Esophagus squamous epithelium (tissue), 5 donors: ENCODE measurements at regions not wholly inside any gene's neighbourhood (a gene's known extent, or its start where the extent isn't known, plus 50 kb on each side); places are given as distances from the start of the nearest gene placed in this dataset.

ENCODE experiments used
- DNase-seq: peaks from one replicate; lab custom pipeline; 2025; lab: John Stamatoyannopoulos, UW
- H3K27ac ChIP-seq, 4 donors: fragments of 200-600 bp; sonication (generic); one replicate each; pipeline ENCODE4 v1.5.1; 2016 to 2019; ENCODE audit warnings: mild to moderate bottlenecking in 1 of 4
- H3K27me3 ChIP-seq, 4 donors: fragments of 200-600 bp; sonication (generic); 1 replicate in 3 of 4; 2 replicates in 1 of 4; pipeline versions ENCODE4 v1.5.1 to v1.6.0; 2017 to 2021; ENCODE audit warnings: antibody characterized with exemption in 1 of 4
- H3K36me3 ChIP-seq, 3 donors: fragments of 200-600 bp; sonication (generic); one replicate each; pipeline ENCODE4 v1.5.1; 2016 to 2019
- H3K4me1 ChIP-seq, 3 donors: fragments of 200-600 bp; sonication (generic); one replicate each; pipeline ENCODE4 v1.5.1; 2017 to 2019
- H3K4me3 ChIP-seq, 4 donors: fragments of 200-600 bp; sonication (generic); 1 replicate in 3 of 4; 2 replicates in 1 of 4; pipeline ENCODE4 v1.5.1; 2016 to 2019; ENCODE audit warnings: mild to moderate bottlenecking in 2 of 4, moderate library complexity in 1 of 4
- H3K9me3 ChIP-seq, 3 donors: fragments of 200-600 bp; sonication (generic); one replicate each; pipeline ENCODE4 v1.5.1; 2016 to 2019
- CTCF ChIP-seq, 6 experiments: fragments of 450-650 bp in 4 of 6; fragments of 200-600 bp in 2 of 6; sonication (generic) in 2 of 6; IDR thresholded peaks; one replicate each; pipeline ENCODE4 v1.5.1; 2016 to 2019; ENCODE audit warnings: antibody characterized with exemption in 6 of 6, mild to moderate bottlenecking in 4 of 6, moderate library complexity in 4 of 6
- POLR2A ChIP-seq, 4 donors: fragments of 450-650 bp; IDR thresholded peaks; one replicate each; pipeline ENCODE4 v1.6.1; 2017; ENCODE audit warnings: antibody characterized with exemption in 4 of 4, mild to moderate bottlenecking in 4 of 4, moderate library complexity in 3 of 4
- WGBS, 2 donors: methylation state at CpG; one replicate each; pipeline ENCODE4 v1.1.5; 2018; 5-methylcytosine and 5-hydroxymethylcytosine counted together
- intact Hi-C: fragments of 100-400 bp; cut with DNase I; formaldehyde crosslinking; loops from one replicate; pipeline ENCODE4 v1.15.0; 2022
- donor health status: DM: yes; HTN: yes; CAD: no.

GRCh38 chr2:120985997-120986651 is 250.5 kb downstream of the GLI2 start:
- Histone ChIP-seq H3K9me3 (no peaks in the 10 kb centered on the region), H3K27me3 (no peaks in the 10 kb centered on the region), H3K36me3 (peaks cover 0 to 44% (median 0%) of the 10 kb centered on the region in 3 donors), H3K4me3 (no peak overlapping the region), H3K27ac (no peak overlapping the region), H3K4me1 (peaks cover 0 to 5% (median 0%) of the 10 kb centered on the region in 3 donors)
- TF ChIP-seq CTCF (IDR thresholded peaks at IDR 0.05) (no peak), POLR2A (IDR thresholded peaks at IDR 0.05) (no peak)
- DNase-seq = no peak
- WGBS, 2 donors = 76 to 88% methylated on average over 7 to 9 of the region's 27 CpGs
- intact Hi-C loops = no loop called here

GRCh38 chr2:120986898-120987650 is 251.4 kb downstream of the GLI2 start:
- TF ChIP-seq CTCF (IDR thresholded peaks at IDR 0.05) (no peak), POLR2A (IDR thresholded peaks at IDR 0.05) (no peak)
- Histone ChIP-seq H3K27me3 (no peaks in the 10 kb centered on the region), H3K27ac (no peak overlapping the region), H3K4me1 (peaks cover 0 to 5% (median 0%) of the 10 kb centered on the region in 3 donors), H3K9me3 (no peaks in the 10 kb centered on the region), H3K4me3 (no peak overlapping the region), H3K36me3 (peaks cover 0 to 44% (median 0%) of the 10 kb centered on the region in 3 donors)
- WGBS, 2 donors = 83 to 94% methylated on average over 3 to 7 of the region's 9 CpGs
- intact Hi-C loops = no loop called here
- no peak for DNase-seq

- no peak overlapping the region for H3K27ac ChIP-seq
- H3K27me3 ChIP-seq = no peaks in the 10 kb centered on the region
- 93 to 96% methylated on average over 3 to 37 of the region's 68 CpGs for WGBS, 2 donors
- TF ChIP-seq POLR2A (IDR thresholded peaks at IDR 0.05) (no peak), CTCF (IDR thresholded peaks at IDR 0.05) (no peak)
- H3K4me3 ChIP-seq = no peak overlapping the region
- H3K4me1 ChIP-seq = peaks cover 0 to 4% (median 0%) of the 10 kb centered on the region in 3 donors
- H3K9me3 ChIP-seq = no peaks in the 10 kb centered on the region
- H3K36me3 ChIP-seq = peaks cover 0 to 44% (median 0%) of the 10 kb centered on the region in 3 donors
- intact Hi-C loops = no loop called here
- DNase-seq = no peak
These were observed 252.5 kb downstream of the GLI2 start for GRCh38 chr2:120988051-120988699.

- intact Hi-C loops = no loop called here
- no peaks in the 10 kb centered on the region for H3K4me1 ChIP-seq
- TF ChIP-seq CTCF (IDR thresholded peaks at IDR 0.05) = no peak
- no peak for TF ChIP-seq POLR2A (IDR thresholded peaks at IDR 0.05)
- WGBS, 2 donors = 75 to 95% methylated on average over 5 to 7 of the region's 74 CpGs
- H3K9me3 ChIP-seq = no peaks in the 10 kb centered on the region
- H3K27ac ChIP-seq = no peak overlapping the region
- H3K36me3 ChIP-seq = peaks cover 0 to 44% (median 0%) of the 10 kb centered on the region in 3 donors
- H3K27me3 ChIP-seq = no peaks in the 10 kb centered on the region
- H3K4me3 ChIP-seq = no peak overlapping the region
- DNase-seq = no peak
These were observed 253.2 kb downstream of the GLI2 start for GRCh38 chr2:120988700-120989511.
